Aorta (tissue), 5 donors: ENCODE measurements at regions not wholly inside any gene's neighbourhood (a gene's known extent, or its start where the extent isn't known, plus 50 kb on each side); places are given as distances from the start of the nearest gene placed in this dataset.
"Not testable (repeated sequence)": the region's sequence is repeated elsewhere in the genome, so short reads cannot be mapped to it uniquely, and the experiment has no call there.

ENCODE experiments used
- ATAC-seq: fragments of 200-7000 bp; cut with Tn5 transposase; one replicate; pipeline ENCODE4 v1.9.1; 2022; ENCODE audit warnings: moderate library complexity; ENCODE audit not compliant: low FRiP score
- DNase-seq, 2 donors: peaks; one replicate each; pipeline ENCODE4 v3.0.0-alpha.2; 2020
- H3K27ac ChIP-seq, 2 donors: one replicate each; pipeline ENCODE4 v1.5.1; 2013; ENCODE audit warnings: low read length in 2 of 2, mild to moderate bottlenecking in 2 of 2, moderate library complexity in 2 of 2, control low read depth in 1 of 2, inconsistent platforms in 1 of 2, low read depth in 1 of 2
- H3K27me3 ChIP-seq, 2 donors: one replicate each; pipeline ENCODE4 v1.6.1; 2013; ENCODE audit warnings: control low read depth in 1 of 2, low read length in 1 of 2, mild to moderate bottlenecking in 1 of 2, moderate library complexity in 1 of 2; ENCODE audit not compliant: insufficient read depth in 2 of 2, control insufficient read depth in 1 of 2
- H3K36me3 ChIP-seq, 2 donors: one replicate each; pipeline ENCODE4 v1.6.1; 2013; ENCODE audit warnings: control low read depth in 1 of 2, low read length in 1 of 2, mild to moderate bottlenecking in 1 of 2; ENCODE audit not compliant: insufficient read depth in 2 of 2, control insufficient read depth in 1 of 2
- H3K4me1 ChIP-seq, 2 donors: one replicate each; pipeline ENCODE4 v1.6.1; 2013; ENCODE audit warnings: low read length in 2 of 2, control low read depth in 1 of 2, mild to moderate bottlenecking in 1 of 2, moderate library complexity in 1 of 2; ENCODE audit not compliant: insufficient read depth in 2 of 2, control insufficient read depth in 1 of 2
- H3K4me3 ChIP-seq, 2 donors: one replicate each; pipeline ENCODE4 v1.5.1; 2013; ENCODE audit warnings: low read length in 2 of 2, control low read depth in 1 of 2, mild to moderate bottlenecking in 1 of 2
- H3K9me3 ChIP-seq: one replicate; pipeline ENCODE4 v1.6.1; 2013; ENCODE audit warnings: mild to moderate bottlenecking, low read length; ENCODE audit not compliant: control insufficient read depth
- WGBS, 2 donors: extraction: QIAGEN DNeasy Blood & Tissue Kit; methylation state at CpG; one replicate each; pipeline ENCODE4 v1.1.7; 2013; 5-methylcytosine and 5-hydroxymethylcytosine counted together
- intact Hi-C, 2 donors: fragments of 100-400 bp; cut with DNase I; formaldehyde crosslinking; loops; one replicate each; pipeline versions ENCODE4 v1.14.2 to v1.15.0; 2022
- donor health status: healthy with polysubstance abuse.
- donor health status: Bipolar disorder and iron deficiency.
- donor health status: DM: no; HTN: no; CAD: no.
- donor health status: DM: no; HTN: no; CAD: no.
- donor health status: DM: yes; HTN: yes; CAD: no.

DNA sequence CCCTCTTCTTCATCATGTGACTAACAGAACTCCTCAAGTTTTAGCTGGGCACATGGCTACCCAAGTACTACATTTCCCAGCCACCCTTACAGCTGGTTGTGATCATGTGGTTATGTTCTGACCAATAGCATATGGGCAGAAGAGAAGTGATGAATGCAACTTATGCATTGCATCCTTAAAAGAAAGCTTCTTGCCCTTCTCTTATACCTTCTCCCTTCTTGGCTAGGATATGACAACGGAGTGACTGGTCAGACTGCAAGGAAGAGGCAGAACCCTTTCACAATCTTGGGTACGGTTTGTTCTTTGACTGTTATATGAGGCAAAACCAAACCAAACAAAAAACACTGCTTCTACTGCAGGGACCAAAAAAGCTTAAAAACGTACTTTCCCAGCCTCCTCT lies 66.5 kb upstream of the MAX start:
- no peaks in the 10 kb centered on the region for H3K9me3 ChIP-seq
- H3K4me3 ChIP-seq: no peak overlapping the region
- no peak for ATAC-seq
- DNase-seq: no peak
- H3K27me3 ChIP-seq: no peaks in the 10 kb centered on the region
- intact Hi-C loops: loop anchor here in 1 of 2 donors (5.0 kb wide), 1 partner anchor 653 kb away; no protein-coding TSS in a partner anchor
- no peak overlapping the region for H3K27ac ChIP-seq
- H3K36me3 ChIP-seq: no peaks in the 10 kb centered on the region
- 54 to 58% methylated on average over 3 of the region's 3 CpGs for WGBS, 2 donors
- peaks cover 0 to 1% of the 10 kb centered on the region in 2 donors for H3K4me1 ChIP-seq

DNA sequence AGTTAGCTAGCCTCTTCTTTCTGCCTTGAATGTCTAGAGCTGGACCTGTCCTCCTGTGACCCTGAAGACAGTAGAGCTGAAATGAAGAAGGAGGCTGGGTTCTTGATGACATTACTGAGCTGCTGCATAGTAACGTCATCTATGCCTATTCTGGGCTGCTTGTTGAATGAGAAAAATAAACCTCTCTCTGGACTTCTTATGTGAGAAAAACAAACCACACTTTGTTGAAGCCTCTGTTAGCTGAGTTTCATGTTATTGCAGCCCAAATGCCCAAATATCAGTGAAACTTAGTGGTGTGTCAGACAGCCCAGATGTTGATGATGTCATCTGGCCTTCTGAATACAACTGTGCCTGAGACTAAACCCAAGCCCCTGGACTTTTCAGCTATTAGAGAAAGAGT lies 67.0 kb upstream of the MAX start:
- Histone ChIP-seq H3K36me3 (no peaks in the 10 kb centered on the region), H3K27me3 (no peaks in the 10 kb centered on the region), H3K4me3 (no peak overlapping the region), H3K9me3 (no peaks in the 10 kb centered on the region), H3K4me1 (peaks cover 0 to 1% of the 10 kb centered on the region in 2 donors), H3K27ac (no peak overlapping the region)
- intact Hi-C loops: loop anchor here in 1 of 2 donors (5.0 kb wide), 1 partner anchor 653 kb away; no protein-coding TSS in a partner anchor
- DNase-seq: no peak
- WGBS, 2 donors: 27 to 48% methylated on average over 1 of the region's 1 CpG
- no peak for ATAC-seq

DNA sequence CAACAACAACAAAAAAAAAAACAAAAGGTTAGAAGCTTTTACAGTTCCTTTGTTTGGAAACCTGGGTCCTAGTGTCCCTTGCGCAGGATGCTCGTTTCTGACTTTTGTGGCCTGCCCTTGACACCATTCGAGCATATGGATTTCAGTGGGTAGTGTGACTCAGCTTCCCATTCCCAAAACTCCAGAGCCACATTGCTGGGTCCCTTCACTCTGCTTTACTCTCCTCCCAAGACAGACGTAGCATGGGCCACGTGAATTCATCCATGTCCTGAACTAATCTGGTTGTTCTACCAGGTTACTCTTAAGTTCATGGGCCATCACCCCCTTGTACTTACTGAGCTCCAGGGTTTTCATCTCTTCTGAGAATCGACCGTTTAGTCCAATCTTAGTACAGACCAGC lies 68.0 kb upstream of the MAX start:
- no peak for DNase-seq
- Histone ChIP-seq H3K4me1 (peaks cover 0 to 1% of the 10 kb centered on the region in 2 donors), H3K36me3 (no peaks in the 10 kb centered on the region), H3K4me3 (no peak overlapping the region), H3K9me3 (no peaks in the 10 kb centered on the region), H3K27me3 (no peaks in the 10 kb centered on the region), H3K27ac (no peak overlapping the region)
- ATAC-seq: peak; percentile 7
- intact Hi-C loops: no loop called here
- 48 to 53% methylated on average over 7 of the region's 7 CpGs for WGBS, 2 donors

DNA sequence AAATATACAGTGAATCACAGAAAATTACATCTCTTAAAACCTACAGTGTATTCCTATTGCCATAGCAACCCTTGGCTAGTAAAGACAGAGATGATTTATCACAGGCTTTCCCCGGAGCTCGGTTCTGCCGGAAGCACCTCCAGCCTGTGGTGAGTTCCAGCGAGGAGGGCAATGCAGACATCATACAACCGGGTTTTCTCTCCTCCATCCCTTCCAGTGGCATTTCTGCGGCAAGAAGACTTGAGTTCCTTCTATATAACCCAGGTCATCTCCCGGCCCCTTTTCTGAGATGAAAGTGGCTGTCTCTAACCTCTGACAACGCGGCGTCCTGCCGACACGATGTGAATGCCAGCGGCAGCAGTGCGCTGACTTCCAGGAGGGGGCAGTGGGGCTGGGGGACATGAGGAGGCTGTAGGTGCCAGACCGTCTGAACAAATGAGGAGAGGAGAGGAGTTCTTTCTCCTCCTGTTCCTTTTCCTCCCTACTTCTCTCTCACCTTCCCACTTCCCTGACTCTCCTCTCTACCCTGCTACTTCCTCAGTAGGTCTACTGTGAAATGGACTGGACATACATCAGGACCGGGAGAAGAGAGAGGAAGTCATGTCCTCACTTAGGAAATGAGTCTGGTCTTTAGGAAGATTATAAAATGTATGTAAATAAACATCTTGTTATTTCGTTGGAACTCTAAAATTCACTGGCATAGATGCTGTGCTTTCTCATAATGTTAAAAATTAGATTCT lies 68.6 kb upstream of the MAX start:
- Histone ChIP-seq H3K4me3 (peak overlapping the region in 1 of 2 donors; percentile 3), H3K4me1 (peaks cover 0 to 1% of the 10 kb centered on the region in 2 donors), H3K9me3 (no peaks in the 10 kb centered on the region), H3K36me3 (no peaks in the 10 kb centered on the region), H3K27ac (no peak overlapping the region), H3K27me3 (no peaks in the 10 kb centered on the region)
- intact Hi-C loops: no loop called here
- ATAC-seq (peak; percentile 62), DNase-seq (no peak)
- 4% methylated on average over 17 of the region's 17 CpGs for WGBS, 2 donors

DNA sequence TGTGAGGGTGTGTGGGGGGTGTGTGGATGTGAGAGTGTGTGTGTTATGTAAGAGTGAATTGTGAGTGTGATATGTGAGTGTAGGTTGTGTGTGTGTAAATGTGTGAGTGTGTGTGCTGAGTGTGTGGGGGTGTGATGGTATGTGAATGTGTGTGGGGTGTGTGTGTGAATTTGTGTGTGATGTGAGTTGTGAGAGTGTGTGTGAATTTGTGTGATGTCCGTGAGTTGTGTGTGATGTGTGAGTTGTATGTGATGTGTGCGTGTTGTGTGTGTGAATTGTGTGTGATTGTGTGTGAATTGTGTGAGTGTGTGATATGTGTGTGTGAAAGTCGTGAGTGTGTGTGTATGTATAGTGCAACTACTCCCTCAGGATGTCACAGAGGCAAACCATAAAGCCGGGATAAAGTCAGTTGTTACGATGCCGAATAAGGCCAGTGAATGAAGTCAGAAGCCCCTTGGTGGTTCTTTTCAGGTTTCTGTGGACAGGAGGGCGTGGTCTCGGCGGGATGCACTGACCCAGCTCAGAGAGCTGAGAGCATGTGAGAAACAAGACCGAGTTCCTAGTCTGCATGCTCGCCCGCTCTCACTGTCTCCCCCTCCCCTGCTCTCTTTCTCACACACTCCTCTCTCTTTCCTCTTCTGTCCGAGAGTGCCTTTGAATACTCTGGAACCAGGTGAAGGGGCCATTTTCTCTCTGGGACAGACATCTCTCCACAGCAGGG lies 71.8 kb upstream of the MAX start:
- 19 to 32% methylated on average over 12 to 13 of the region's 13 CpGs for WGBS, 2 donors
- H3K9me3 ChIP-seq: no peaks in the 10 kb centered on the region
- no peak for ATAC-seq
- no peak for DNase-seq
- no peak overlapping the region for H3K4me3 ChIP-seq
- no peaks in the 10 kb centered on the region for H3K27me3 ChIP-seq
- no peaks in the 10 kb centered on the region for H3K36me3 ChIP-seq
- intact Hi-C loops: no loop called here
- H3K27ac ChIP-seq: no peak overlapping the region
- no peaks in the 10 kb centered on the region for H3K4me1 ChIP-seq

DNA sequence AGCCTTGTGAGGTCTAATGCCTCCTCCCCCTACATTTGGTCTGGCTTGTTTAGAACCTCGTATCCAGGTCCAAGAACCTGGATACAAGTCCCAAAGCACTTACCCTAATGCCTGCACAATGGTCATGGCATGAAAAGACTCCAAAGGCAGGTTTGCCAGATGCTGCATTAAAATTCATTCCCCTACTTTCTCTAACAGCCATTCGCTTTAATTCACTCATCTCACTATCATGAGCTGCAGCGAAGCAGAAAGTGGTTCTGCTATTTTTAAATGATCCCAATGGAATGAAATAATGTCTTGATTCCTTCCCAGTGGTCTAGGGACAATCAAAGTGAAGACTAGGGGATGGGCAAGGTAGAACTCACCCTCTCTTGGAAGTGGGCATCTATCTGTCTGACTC lies 72.5 kb upstream of the MAX start:
- H3K36me3 ChIP-seq: no peaks in the 10 kb centered on the region
- DNase-seq: no peak
- H3K4me1 ChIP-seq: no peaks in the 10 kb centered on the region
- no peak overlapping the region for H3K4me3 ChIP-seq
- no peaks in the 10 kb centered on the region for H3K9me3 ChIP-seq
- intact Hi-C loops: no loop called here
- no peak for ATAC-seq
- H3K27ac ChIP-seq: no peak overlapping the region
- no peaks in the 10 kb centered on the region for H3K27me3 ChIP-seq
- WGBS, 2 donors: 46 to 56% methylated on average over 3 of the region's 3 CpGs

DNA sequence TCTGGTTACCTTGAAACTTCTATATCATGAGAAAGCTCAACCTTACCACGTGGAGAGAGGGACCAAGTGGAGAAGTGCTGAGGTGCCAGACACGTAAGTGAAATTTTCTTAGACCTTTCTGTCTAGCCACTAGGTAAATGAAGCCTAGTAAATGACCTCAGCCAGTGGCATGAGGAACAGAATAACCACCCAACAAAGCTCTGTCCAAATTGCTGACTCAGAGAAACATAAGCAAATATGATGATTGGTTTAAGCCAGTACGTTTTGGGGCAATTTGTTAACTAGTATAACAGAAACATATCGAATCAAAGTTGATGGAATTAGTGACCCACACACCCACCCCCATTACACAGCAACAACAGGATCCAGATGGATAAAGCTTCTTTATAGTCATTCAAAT lies 75.2 kb upstream of the MAX start:
- DNase-seq: no peak
- Histone ChIP-seq H3K27me3 (no peaks in the 10 kb centered on the region), H3K4me3 (no peak overlapping the region), H3K27ac (no peak overlapping the region), H3K4me1 (no peaks in the 10 kb centered on the region), H3K9me3 (peaks cover 2% of the 10 kb centered on the region), H3K36me3 (no peaks in the 10 kb centered on the region)
- intact Hi-C loops: no loop called here
- no peak for ATAC-seq
- 60 to 72% methylated on average over 4 of the region's 4 CpGs for WGBS, 2 donors

DNA sequence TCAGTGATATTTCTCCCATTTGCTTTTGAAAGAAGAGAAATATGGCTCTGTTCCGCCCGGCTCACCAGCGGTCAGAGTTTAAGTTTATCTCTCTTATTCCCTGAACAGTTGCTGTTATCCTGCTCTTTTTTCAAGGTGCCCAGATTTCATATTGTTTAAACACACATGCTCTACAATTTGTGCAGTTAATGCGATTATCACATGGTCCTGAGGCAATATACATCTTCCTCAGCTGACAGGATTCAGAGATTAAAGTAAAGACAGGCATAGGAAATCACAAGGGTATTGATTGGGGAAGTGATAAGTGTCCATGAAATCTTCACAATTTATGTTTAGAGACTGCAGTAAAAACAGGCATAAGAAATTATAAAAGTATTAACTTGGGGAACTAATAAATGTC lies 76.9 kb upstream of the MAX start:
- H3K9me3 ChIP-seq, H3K36me3 ChIP-seq, H3K4me1 ChIP-seq, H3K27ac ChIP-seq, ATAC-seq, H3K27me3 ChIP-seq, intact Hi-C loops, DNase-seq, H3K4me3 ChIP-seq: not testable (repeated sequence)
- WGBS, 2 donors: 75 to 83% methylated on average over 4 of the region's 4 CpGs
